Dedifferentiated amniotic fluid mesenchymal stem cell (primary cell): ENCODE measurements at regions not wholly inside any gene's neighbourhood (a gene's known extent, or its start where the extent isn't known, plus 50 kb on each side); places are given as distances from the start of the nearest gene placed in this dataset.
"Not testable (repeated sequence)": the region's sequence is repeated elsewhere in the genome, so short reads cannot be mapped to it uniquely, and the experiment has no call there.

Source experiments
- DNase-seq: peaks from one replicate; pipeline ENCODE4 v3.0.0-alpha.2; 2016; ENCODE audit errors: extremely low spot score

DNA sequence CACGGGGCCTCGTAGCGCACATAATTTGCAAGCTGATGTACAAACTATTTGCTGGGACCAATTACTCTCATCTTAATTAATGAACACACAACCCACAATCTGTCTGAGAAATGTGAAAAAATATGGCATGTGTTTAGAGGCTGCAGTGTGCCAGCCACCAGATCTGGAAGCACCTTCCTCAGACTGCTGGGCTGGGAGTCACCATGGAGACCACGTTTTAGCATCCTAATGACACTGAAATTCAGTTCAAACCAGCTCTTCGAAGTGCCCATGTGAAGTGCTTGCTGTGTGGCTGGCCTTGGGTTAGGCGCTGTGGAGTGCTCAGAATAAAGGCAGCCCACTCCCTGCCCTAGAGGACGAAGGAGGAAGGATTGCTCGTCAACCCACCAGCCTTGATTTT is 482.4 kb downstream of the OMA1 start:
- DNase-seq, result no peak

DNA sequence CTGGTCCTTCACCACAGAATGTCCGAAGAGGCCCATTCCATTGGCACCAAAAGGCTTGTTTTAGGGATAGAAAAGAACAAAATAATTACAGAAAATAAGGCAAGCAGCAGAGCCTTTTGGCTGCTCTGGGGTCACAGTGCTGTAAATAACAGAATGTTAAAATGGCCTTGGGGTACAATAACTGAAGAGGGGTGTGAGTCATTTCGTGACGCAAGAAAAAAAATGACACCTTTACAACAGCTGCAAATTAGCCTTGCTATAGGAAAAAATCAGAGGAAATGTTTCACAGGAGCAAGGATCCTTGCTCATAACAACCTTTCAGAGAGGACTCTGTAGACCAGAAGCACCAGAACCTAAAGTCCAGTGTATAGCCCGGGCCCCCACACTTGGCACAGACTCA is 483.4 kb downstream of the OMA1 start:
- no peak for DNase-seq

DNA sequence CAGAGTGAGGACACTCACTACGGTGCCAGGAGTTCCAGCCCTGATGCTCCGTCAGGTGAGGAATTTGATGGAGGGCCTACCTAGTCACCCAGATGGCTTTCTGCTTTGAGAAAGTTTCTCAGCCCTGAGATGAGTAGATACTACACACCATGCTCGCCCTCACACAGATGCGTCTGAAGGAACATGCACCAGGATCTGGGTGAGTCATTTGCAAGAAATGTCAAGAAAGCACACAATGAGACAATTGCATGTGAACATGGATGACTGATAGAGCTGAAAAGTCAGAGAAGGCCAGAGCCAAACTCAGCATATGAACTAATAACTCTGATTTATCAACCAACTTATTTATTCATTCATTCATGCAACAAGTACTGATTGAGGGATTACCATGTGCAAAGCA is 483.9 kb downstream of the OMA1 start:
- no peak for DNase-seq

DNA sequence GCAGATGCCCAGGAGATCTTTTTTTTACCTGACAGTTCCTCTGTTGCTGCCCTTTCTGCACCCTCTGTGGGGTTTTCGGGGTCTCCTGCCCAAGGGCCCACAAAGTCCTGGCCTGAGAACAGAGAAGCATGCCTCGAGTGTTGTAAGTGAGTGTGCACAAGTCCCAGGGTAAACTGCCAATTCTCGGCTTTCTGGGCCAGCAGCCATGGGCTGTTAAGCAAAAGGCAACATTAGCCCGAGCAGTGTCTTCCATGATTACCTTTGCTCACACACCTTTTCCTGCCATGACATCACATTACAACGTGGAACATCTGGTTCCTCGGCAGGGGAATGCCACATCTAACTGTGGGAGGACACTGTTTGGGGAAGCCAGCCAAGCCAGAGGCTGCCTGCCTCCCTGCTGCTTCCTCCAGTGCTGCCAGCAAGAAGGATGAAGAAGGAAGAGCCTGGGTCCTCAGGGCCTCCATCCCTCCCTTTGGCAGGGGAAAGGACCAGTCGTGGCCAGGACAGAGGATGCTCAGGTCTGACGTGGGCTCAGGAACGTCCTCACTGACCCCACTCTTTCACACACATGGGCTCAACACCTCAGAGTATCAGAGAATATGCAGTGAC is 485.9 kb downstream of the OMA1 start:
- DNase-seq, result no peak

DNA sequence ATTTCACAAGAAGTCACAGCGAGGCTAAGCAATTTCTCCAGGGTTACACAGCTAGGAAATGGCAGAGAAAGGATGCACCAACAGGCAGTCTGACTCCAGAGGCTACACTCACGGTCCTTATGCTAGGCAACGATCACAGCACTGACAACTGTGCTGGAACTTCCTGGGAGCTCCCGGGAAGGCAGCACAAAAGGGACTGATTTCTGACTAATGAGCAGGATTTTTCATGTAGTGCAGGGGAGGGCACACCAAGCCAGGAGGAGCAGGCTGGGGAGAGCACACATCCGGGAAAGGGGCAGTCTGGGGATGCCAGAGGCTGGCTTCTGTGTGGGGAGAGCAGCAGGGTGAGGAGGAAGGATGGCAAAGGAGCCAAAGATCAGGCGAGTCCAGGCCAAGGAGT is 486.7 kb downstream of the OMA1 start:
- no peak for DNase-seq

DNA sequence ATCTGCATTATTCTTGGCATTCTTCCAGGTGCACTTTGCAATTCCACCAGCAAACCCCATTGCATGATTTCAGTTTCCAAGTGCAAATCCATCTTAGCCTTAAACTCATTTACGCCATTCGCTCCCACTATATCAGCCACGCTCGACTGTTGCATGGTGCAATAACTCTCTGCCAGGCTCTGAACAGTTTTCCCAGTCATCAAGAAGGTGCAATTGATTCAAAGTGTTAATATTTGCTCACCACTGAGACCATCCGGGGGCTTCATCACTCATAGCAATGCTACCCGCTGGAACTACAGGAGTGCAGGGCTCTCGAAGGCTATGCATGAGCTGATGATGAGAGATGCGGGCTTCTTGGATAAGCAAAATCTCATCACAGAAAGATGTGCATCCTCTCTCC is 488.2 kb downstream of the OMA1 start:
- no peak for DNase-seq

DNA sequence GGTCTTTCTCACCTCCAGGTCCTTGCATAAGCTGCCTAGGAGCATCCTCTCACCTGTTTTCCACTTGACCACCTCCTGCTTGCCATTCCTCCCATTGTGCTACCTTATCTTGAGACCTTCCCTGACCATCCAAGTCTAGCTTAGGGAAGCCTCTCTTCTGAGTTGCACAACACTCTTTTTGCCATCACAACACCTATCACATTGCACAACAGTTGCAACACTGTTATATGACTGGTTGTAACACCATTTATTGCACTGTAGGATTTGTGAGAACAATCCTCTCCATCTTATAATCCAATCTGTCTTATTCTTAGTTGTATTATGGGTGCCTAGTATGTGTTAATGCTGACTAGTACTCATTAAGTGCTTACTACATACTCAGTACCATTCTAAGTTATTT is 488.7 kb downstream of the OMA1 start:
- DNase-seq, result no peak

DNA sequence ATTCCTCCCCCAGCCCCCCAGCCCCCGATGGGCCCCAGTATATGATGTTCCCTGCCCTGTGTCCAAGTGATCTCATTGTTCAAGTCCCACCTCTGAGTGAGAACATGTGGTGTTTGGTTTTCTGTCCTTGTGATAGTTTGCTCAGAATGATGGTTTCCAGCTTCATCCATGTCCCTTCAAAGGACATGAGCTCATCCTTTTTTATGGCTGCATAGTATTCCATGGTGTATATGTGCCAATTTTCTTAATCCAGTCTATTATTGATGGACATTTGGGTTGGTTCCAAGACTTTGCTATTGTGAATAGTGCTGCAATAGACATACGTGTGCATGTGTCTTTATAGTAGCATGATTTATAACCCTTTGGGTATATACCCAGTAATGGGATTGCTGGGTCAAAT is 495.3 kb downstream of the OMA1 start:
- DNase-seq, result not testable (repeated sequence)

DNA sequence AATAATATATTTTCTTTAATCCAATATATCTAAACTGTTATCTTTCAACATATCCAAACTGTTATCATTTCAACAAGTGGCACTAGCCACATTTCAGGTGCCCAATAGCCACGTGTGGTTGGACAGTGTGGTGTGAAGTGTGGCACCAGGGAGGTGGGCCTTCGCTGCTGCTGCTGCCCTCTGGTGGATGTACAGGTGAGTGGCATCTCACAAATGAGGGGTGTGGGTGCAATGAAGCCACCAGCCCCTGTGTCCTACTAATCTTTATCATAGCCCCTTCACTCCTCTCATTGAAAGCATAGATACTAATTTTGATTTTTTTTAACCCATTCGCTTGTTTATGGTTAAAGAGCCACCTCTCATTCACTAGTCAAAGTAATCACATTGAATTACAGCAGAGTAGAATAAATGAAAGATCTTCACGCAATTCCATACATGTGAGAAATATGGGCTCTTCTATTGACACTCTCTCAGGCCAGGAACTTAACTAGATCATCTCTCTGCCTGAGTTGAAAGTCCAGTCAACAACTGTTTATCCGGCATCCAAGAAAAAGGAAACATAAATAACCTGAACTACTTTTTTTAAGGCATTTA is 499.2 kb downstream of the OMA1 start:
- no peak for DNase-seq

DNA sequence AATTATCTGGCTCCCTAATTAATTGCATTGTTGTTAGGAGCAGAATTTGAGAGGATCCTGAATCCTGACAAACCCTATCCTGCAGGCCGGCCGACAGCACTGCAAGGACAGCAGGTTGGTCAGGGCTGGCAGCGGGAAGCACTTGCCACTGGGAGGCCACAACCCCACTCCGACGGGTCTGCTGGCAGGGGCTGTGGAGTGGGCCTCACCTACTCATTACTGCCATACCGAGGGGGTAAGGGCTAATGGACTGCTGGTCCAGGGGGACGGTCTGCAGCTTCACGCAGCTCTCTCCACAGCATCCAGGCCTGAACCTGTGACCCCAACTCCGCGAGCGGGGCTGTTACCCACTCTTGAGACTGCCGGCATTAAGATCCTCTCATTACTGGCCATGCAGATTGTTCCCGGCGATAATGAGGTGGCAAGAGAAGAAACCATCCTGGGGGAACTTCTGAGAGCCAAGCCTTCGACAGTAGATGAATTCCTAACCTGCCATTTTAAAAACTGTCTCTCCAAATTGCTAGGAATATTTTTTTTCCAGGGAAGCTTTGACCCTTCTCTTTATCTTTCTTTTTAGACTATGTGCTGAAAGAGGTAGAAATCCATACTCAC is 501.3 kb downstream of the OMA1 start:
- no peak for DNase-seq

DNA sequence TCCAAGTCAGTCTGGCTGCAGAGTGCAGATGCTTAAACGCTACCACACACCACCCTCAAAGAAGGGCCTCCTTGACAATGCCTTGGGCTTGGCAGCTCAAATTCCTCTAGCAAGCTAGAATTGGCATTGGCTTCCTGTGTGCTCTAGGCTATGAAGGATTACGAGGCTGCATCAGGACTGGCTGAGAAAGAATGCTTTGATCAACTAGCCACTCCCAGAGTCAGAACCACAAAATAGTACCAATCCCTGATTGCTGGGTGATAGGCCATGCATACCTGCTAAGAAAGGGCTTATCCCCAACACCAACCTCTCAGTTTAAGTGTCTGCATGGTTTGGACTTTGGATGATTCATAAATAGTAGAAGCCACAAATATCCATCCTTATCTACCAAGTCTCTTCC is 504.9 kb downstream of the OMA1 start:
- DNase-seq, result no peak

DNA sequence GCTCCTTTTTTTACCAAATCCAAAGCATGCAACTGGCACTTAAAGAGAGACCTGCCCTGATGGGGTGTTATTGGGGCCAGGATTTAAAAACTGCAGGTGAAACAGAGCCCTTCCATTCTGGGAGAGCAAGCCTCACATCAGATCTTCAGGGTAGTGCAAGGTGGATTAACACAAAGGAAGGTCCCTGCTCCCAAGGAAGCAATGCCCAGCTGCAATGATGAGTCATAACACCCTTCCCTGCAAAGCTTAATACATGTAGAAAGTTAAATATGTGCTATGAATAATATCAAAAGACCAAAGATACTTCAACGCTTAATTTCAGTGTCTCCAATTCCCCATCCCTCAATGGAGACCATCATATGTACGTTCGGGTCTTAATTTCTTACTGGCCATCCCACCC is 508.0 kb downstream of the OMA1 start:
- DNase-seq, result no peak

DNA sequence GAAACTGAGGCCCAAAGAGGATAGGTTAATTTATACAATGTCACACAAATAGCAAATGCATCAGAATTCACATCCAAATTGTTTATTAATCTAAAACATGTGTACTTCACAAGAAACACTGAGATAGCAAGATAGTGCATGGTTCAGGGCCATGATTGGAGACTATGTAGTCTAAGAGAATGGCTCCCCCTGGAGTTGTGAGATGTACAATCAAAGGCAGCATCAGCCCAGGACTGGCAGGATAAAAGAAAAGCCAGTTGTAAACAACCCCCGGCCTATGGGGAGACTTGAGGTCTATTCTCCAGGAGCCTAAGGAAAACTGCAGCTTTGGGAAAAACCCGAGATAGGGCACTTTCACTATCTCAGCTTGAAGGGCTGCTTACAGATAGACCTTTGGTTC is 511.0 kb downstream of the OMA1 start:
- no peak for DNase-seq

DNA sequence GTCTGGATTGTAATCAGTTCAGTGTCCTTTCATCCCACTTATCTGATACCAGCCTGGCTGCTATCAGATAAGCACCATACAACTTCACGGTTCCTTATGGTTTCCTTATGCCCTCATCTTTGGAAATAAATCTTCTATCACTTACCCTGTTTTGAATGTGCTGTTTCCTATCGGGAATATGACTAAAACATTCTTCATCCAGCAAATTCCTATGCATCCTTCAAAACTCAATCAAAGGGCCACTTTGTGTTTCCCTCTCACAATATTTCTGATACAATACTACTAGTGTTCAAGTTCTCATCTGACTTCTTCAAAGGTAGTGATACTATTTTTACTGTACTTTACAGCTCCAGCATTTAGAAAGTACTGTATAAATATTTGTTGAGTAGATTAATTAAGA is 513.2 kb downstream of the OMA1 start:
- no peak for DNase-seq

DNA sequence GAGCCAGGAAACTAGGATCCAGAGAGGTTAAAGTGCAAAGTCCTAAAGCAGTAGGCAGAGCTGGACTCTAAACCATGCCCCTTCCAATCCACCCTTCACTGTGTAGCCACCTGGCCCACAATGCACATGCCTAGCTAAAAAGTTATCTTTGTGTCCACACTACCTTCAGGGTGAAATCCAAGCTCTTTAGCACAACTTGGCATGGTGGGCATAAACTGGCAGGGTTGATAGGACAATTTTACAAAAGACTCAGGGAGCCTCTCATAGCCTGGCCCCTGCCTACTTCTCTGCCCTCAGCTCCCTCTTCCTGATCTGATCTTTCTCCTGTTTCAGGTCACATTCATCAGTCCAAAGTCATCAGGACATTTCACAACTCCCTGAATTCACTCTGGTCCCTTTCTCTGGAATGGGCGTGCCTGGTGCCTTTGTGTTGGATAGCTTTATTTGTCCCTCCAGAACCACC is 513.9 kb downstream of the OMA1 start:
- no peak for DNase-seq

DNA sequence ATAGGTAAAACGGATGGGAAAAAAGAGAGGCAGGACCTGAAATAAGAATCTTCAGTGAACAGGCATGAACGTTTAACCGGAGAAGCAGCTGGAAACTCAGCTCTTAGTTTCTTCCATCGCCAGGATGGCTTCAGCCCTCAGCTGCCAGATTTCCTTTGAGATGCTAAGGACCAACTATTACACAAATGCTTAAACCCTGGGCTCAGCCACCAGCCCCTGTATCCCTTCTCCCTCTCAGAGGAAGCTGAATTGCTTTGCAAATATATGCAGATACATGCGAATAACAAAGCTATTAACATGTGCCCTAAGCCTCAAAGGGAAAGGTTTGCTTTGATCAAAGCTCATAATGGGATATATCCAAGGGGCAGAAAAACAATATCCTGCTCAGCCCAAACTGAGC is 515.1 kb downstream of the OMA1 start:
- no peak for DNase-seq

DNA sequence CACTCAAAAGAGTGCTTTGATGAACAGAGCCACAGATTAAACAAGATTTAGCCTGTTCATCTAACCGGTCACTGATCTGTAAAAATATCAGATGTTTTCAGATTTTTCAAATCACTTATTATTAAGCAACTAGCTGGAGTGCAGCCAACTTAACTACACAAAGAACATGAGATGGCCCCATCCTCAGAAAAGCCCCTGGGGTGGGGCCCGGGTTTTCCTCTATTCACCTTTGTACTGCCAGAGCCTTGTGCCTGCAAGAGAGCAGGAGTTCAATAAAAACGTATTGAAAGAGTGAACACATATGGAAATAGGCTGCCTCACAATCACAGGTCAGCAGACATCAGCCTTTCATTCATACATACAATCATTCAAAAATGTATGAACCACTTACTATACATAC is 516.1 kb downstream of the OMA1 start:
- DNase-seq, result no peak

DNA sequence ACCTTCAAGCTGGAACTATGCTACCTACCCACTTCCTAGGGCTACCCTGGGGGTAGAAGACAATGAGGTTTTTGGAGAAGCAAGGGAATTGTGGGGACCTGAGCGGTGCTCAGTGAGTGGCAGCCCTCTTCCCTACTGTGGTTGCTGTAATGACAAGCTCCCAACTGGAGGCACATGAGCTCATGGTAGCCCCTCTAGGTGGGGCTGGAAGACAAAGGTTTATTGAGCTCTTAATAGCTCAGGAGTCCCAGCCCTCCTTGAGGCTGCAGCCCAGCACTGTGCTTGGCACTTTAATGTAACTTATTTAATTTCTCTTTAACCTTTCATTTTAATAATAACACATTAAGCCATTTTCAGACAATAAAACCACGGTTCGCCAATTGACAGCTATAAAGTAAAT is 528.9 kb downstream of the OMA1 start:
- no peak for DNase-seq

DNA sequence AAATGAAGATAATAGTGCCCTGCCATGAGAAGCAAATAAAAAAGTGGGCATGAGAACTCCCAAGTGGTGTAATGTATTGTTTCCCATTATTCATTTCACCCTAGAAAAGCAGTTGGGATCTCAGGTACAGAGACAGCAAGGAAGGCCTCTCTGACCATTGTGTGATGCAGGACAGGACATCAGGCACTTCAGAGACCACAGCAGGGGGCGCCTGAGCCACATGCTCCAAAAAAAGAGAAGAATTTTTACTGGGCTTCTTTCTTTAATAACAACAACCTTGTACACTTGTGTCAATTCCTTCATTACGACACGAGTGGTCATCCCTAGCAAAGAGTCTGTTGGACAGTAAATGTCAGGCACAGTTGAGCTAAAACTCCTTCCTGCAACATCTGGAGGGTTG is 533.3 kb downstream of the OMA1 start:
- DNase-seq, result no peak

DNA sequence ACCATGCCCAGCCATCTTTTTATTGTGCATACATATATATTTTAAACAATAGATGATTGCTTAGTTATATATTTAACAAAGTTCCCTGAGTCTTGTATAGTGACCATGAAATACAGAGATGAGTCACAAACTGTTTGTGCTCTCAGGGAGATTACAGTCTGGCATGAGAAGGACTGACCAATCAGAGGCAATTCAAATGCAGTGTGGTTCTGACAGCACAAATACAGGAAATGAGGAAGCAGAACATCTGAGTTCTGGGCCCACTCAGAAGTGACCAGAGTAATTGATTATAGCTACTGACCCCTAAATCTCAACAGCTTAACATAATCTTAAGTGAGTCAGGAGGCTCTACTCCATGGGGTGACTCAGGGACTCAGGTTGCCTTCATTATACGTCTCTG is 534.5 kb downstream of the OMA1 start:
- DNase-seq, result no peak

DNA sequence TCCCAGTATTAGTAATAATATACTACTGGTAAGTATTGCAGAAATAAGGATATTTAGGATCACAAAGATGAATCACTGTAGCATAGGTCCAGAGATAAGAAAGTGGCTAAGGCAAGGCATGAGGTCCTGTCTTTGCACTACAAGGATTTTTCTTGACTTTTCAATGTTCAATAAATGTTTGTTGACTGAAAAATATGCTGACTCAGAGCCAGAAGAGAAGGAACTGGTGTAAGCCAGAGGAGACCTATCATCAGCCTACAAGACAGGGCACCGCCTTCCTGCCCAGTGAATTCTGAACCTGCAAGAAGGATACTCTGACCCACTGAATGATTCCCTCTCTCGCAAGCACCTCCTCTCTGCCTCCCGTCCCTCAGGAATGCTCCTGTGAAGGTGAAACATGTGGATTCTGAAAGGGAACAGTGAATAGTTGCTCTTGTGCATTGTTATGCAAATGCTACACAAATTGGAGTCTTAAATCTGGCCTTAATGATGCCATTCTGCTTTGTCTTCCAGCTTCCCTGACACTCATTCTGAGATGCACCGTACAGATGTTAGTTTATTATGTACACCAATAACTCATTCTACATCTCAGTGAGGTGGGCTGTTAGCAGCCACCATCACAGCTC is 540.0 kb downstream of the OMA1 start:
- DNase-seq, result no peak

DNA sequence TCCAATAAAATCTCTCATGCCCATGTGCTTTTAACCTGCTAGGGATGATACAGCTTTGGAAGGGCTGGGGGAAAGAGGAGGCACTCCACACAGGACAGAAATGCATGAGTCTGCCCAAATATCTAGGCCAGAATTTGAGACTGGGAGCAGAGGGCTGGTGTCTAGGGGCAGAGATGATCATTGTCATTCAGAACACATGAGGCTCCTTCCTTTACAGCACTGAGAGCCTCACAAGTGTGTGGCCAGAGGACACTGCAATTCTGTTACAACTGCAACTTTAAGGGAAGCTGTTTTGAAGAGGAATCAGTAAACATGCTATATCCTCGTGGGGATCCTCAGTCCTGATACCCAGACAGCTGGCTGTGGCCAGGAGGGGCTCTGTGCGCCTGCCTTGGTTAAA is 541.3 kb downstream of the OMA1 start:
- no peak for DNase-seq

DNA sequence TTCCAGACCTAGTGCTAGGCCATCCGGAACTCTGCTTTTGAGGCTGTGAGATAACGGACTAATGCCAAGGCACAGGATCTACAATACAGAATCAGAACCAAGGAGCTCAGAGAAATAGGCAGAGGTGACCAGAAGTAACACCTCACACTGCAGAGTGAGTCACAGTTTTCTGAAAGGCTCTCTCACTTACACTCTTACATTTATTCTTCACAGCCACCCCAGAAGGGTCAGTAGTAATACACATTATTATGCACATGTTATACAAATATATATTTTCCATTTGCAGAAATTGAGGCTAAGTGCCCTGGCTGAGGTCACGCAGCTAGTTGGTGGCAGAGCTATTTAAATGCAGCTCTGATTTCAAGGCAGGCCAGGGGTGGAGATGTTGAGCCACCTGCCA is 542.5 kb downstream of the OMA1 start:
- DNase-seq, result no peak
